ENCODE measurements at regions not wholly inside any gene's neighbourhood (a gene's known extent, or its start where the extent isn't known, plus 50 kb on each side); places are given as distances from the start of the nearest gene placed in this dataset.

DNA sequence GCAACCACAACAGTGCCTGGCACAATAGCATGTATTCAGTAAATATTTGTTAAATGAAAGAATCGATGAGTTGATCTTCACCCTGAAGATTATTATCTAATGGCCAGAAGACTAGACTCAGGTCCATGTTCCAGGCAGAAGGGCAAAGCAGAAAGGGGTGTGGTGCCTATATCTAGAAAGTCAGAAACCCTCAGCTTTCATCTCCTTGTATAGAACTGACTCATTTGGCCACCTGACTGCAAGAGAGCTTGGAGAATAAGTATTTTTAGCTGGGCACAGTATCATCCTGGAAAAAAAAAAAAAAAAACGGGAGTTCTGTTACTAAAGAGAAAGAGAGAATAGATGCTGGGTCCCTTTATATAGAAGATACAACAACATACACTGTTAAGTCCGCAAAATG lies 69.7 kb upstream of the SPRED1 start:
- Histone ChIP-seq H2AFZ (ENCODE audit: low read depth, low read length, poor library complexity, severe bottlenecking) (no peak overlapping the region), H3K4me3 (replicated peaks in 1 of 2; ENCODE audit: low read depth in 1 of 2, low read length in 2 of 2) (no peak overlapping the region), H3K9ac (ENCODE audit: low read length) (no peak overlapping the region), H3K27ac (ENCODE audit: low read depth, low read length) (no peak overlapping the region), H3K4me2 (ENCODE audit: low read length) (no peak overlapping the region), H3K9me2 (ENCODE audit: insufficient read depth) (no peaks in the 10 kb centered on the region), H3K36me3 (ENCODE audit: control insufficient read depth in 1 of 2, insufficient read depth in 2 of 2, low read length in 2 of 2) (no peaks in the 10 kb centered on the region), H4K20me1 (ENCODE audit: insufficient read depth) (no peaks in the 10 kb centered on the region), H3K9me3 (ENCODE audit: control insufficient read depth in 1 of 2, insufficient read depth in 1 of 2, low read depth in 1 of 2, low read length in 2 of 2) (no peaks in the 10 kb centered on the region), H3K4me1 (ENCODE audit: control insufficient read depth in 1 of 2, insufficient read depth in 2 of 2, low read length in 2 of 2) (no peaks in the 10 kb centered on the region), H3K79me2 (ENCODE audit: insufficient read depth, low read length) (no peaks in the 10 kb centered on the region), H3K27me3 (ENCODE audit: insufficient read depth, low read length) (peaks cover 19% of the 10 kb centered on the region)
- ChIA-PET POLR2A (no interaction called here), CTCF (no interaction called here), RAD21 (ENCODE audit: low non-redundant PET in 1 of 2, low total read pairs in 2 of 2, uncharacterized antibody in 2 of 2, unreplicated experiment in 2 of 2) (no interaction called here)
- no peak for DNase-seq (ENCODE audit: low read depth, low spot score)
- no TSS peak for BruUV-seq (replicated peaks)
- intact Hi-C loops (cut with micrococcal nuclease): no loop called here
- no peak for TF ChIP-seq JUND (IDR thresholded peaks at IDR 0.05)
- no peak for TF ChIP-seq EZH2 (IDR thresholded peaks at IDR 0.05)
- no peak for TF ChIP-seq ZNF274 (IDR thresholded peaks at IDR 0.05; ENCODE audit: low read depth, low read length)
- TF ChIP-seq ELF1 (IDR thresholded peaks at IDR 0.05; ENCODE audit: borderline replicate concordance, low read depth): no peak
- TF ChIP-seq RAD21 (IDR thresholded peaks at IDR 0.05; ENCODE audit: low read depth): no peak
- no peak for TF ChIP-seq SP1 (IDR thresholded peaks at IDR 0.05; ENCODE audit: low read depth)
- TF ChIP-seq FOSL1 (IDR thresholded peaks at IDR 0.05; ENCODE audit: low read depth): no peak
- TF ChIP-seq SRF (IDR thresholded peaks at IDR 0.05; ENCODE audit: low read depth): no peak
- TF ChIP-seq ZBTB33 (IDR thresholded peaks at IDR 0.05; ENCODE audit: extremely low read depth, insufficient replicate concordance, low read length): no peak
- no peak for TF ChIP-seq YY1 (IDR thresholded peaks at IDR 0.05; ENCODE audit: extremely low read depth, insufficient replicate concordance, low read depth, low read length)
- TF ChIP-seq CEBPB (IDR thresholded peaks at IDR 0.05; ENCODE audit: low read depth): no peak
- no peak for TF ChIP-seq EGR1 (IDR thresholded peaks at IDR 0.05; ENCODE audit: low read depth)
- no peak for TF ChIP-seq MAX (IDR thresholded peaks at IDR 0.05)
- TF ChIP-seq POLR2AphosphoS5 (IDR thresholded peaks at IDR 0.05; ENCODE audit: low read depth, low read length): no peak
- no peak for ATAC-seq

All from HCT116 (cell line).